Anterior cingulate cortex (tissue), 58 donors: ENCODE measurements at regions not wholly inside any gene's neighbourhood (a gene's known extent, or its start where the extent isn't known, plus 50 kb on each side); places are given as distances from the start of the nearest gene placed in this dataset.
"Not testable (repeated sequence)": the region's sequence is repeated elsewhere in the genome, so short reads cannot be mapped to it uniquely, and the experiment has no call there.

Experiments used
- DNase-seq, 58 donors: peaks; one replicate each; lab custom pipeline; 2025; lab: John Stamatoyannopoulos, UW

DNA sequence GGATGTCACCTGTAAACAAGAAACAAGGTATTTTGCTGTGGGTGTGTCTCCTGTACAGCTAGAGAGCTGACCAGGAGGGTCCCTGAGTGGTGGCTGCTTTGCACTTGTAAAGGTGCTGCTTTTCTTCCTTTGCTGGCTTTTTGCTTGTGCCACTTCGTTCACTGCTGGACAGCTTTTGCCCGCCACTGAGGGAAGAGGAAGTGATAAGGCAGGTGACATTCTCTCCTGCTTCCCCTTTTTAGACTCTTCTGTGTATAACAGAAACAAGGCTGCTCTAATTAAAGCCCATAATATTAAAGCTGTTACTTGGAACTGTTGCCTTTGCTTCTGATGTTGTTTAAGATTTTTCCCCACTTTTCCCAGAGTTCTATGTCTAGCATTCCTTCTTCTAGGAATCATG is 218.6 kb upstream of the TSPY4 start:
- DNase-seq = no peak

GRCh38 chrY:9124623-9125022 is 212.6 kb upstream of the TSPY4 start:
- DNase-seq = no peak

DNA sequence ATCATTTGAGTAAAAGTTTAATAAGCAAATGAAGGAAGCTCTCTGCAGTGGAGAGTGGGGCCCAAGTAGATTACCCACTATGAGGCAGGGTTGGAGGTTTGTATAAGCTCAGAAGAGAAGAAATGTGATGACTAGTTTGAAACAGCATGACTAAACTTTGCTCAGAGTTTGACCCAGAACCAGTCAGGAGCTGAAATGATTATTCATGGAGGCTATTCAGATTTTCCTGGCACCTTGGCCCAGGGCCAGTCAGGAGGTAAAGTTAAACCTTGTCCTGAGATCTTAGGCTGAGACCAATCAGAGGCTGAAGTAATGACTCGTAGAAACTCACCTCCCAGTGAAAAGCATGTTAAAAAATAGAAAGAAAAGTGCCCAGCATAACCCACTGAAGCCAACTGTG is 210.7 kb upstream of the TSPY4 start:
- no peak for DNase-seq

DNA sequence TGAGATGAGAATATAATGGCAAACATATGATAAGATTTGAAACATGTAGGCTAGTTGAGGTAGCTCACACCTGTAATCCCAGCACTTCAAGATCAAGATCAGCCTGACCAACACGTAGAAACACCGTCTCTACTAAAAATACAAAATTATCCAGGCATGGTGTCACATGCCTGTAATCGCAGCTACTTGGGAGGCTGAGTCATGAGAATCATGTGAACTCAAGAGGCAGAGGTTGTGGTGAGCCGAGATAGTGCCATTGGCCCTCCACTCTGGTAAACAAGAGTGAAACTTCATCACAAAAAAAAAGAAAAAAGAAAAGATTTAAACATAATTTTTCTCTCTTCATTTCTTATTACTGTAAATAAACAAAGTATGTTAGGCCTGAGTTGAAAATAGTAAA is 193.9 kb upstream of the TSPY4 start:
- not testable (repeated sequence) for DNase-seq

DNA sequence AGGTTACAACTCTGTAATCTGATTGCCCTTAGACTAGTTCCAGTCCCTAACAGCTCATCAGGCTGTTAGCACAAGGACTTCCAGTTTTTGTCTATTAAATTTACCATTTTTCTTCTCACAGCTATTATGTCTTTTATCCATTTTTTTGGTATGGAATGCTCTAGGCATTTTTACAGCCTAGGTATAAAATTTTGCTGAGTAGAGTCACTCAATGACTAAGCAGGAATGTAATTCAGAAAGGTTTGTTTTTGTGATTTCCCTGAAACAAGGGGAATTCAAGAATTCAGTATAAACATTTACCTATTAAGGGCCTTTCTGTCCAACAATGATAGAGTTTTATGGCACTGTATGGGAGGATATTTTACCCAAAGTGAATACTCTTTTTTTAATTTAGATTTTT is 182.7 kb upstream of the TSPY4 start:
- DNase-seq = not testable (repeated sequence)

DNA sequence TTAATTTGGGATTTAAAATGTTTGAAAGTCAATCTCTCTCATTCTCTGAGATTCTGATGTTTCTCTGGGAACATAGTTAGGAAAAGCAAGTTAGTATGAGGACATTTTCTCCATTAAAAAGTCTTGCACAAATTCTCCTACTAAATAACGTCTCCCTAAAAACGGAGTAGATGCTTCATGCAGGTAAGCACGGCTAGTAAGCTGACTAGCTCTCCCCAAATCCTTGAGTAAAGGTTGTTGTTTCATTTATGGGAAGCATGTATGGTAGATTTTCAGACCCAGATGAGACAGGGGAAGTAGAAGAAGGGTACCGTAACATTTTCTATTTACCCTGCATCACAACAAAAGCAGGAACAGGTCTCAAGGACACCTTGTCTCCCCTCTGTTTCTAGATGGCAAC is 181.5 kb upstream of the TSPY4 start:
- DNase-seq = no peak

DNA sequence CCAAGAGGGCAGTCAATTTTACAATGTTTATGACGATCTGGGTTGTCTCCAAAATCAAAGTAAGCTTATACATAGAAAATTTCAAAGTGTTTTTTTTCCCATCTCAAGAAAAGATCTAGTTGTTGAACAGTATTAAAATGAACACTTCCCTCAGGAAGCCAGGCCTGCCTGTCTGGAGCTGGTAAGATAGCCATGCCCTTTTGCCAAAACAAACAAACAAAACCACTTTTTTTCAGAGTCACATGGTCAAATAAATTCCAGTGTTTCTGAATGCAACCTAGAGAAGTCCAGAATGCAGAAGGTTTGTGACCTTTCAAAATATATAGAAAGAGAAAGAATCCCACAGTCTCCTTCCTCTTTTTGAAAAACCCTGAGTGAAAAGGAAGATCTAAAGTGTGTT is 178.6 kb upstream of the TSPY4 start:
- no peak for DNase-seq

GRCh38 chrY:9160331-9160730 is 176.9 kb upstream of the TSPY4 start:
- DNase-seq = not testable (repeated sequence)

GRCh38 chrY:9160976-9161375 is 176.3 kb upstream of the TSPY4 start:
- DNase-seq = not testable (repeated sequence)

DNA sequence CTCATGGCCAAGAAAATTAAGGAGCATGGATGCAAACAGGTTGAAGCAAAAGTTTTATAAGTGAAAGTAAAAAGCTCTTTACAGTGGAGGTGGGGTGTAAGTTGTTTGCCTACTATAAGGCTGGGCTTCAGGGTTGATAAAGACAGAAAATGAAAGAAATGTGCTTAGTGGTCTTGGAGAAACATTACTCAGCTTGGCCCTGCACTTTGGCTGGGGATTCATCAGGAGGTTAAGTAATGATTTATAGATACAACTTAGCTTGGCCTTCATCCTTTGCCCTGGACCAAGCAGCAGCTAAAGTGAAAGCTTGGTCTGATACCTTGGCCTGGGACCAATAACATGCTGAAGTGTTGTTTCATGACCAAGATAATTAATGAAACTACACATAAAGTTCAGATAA is 175.3 kb upstream of the TSPY4 start:
- DNase-seq = not testable (repeated sequence)

GRCh38 chrY:9162424-9162823 is 174.8 kb upstream of the TSPY4 start:
- DNase-seq = not testable (repeated sequence)

DNA sequence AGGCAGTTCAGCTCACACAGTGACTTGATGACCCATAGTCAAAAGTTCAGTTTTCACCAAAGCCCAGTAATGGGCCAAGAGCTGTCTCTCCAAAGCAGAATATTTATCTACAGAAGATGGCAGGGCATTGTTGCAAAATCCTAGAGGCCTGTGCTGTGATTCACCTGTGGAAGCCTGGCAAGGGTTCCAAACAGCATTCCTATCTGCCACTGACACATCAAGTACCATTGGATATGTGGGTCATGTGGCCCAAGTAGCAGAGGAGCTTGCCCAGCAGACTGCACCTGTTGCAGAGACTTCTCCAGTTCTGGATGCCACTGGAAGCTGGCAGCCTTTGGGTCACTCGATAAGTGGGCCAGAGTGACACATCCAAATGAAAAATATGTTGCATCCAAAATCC is 159.6 kb upstream of the TSPY4 start:
- not testable (repeated sequence) for DNase-seq

- DNase-seq = not testable (repeated sequence)
These were observed 152.4 kb upstream of the TSPY4 start for GRCh38 chrY:9184827-9185226.

DNA sequence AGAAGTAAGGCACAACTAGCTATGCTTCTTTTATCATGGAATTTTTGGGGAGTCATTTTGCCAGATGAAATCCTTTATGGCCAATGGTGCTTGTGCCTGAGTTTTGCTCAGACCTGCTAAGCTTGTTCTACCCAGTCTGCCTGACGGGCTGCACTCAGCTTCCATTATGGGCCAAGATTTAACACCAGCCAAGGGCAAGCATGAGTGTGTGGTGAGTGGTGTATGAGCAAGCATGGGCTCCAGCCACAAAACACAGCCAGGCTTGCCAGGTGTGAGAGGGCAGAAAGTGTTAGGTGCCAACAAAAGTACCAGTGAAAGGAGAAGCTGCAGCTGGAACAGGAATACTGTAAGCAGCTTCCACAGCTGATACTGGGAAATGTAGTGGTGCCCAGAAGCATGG is 130.2 kb upstream of the TSPY4 start:
- DNase-seq = not testable (repeated sequence)

GRCh38 chrY:9226409-9226808 is 110.9 kb upstream of the TSPY4 start:
- no peak for DNase-seq

DNA sequence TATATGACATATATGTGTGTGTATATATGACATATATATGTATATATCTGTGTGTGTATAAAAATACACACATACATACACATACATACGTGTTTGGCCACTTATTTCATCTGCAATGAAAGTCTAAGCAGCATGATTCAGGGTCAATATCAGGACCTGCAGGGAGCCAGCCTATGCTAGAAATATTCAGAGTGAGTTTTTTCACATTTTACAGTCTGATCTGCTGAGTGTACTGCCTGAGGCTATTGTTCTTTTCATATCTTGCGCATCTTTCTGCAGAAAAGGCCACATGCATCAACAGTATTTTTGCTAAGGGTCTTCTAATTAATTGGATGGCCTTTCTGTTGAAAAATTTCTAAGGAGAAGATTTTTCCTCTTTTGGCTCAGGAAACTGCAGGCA is 80.0 kb upstream of the TSPY4 start:
- no peak for DNase-seq

GRCh38 chrY:9257725-9258124 is 79.5 kb upstream of the TSPY4 start:
- DNase-seq = no peak

- DNase-seq = peak in 30 of 58 donors; percentile 0 to 79 (median 26)
These were observed 77.9 kb upstream of the TSPY4 start for GRCh38 chrY:9259368-9259767.

DNA sequence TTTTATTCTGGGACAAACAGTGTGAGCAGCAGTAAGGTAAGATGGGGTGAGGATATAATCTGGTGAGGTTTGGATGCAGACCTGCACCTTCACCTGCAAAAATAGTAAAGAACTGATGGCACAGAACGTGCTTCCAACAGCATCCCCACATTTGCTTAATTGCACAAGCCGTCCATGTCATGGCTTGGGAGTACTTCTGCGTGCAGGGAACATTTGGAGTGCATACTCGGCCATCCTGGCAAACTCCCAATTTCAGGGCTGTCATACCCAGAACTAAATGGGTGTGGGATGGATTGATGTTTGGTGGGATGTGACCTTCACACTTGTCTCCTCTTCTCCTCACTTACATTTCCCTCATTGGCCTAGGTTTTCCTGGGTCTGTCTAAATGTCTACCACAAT is 76.8 kb upstream of the TSPY4 start:
- DNase-seq = no peak

- DNase-seq = no peak
These were observed 71.7 kb upstream of the TSPY4 start for GRCh38 chrY:9265551-9265950.

GRCh38 chrY:9270351-9270750 is 66.9 kb upstream of the TSPY4 start:
- DNase-seq = not testable (repeated sequence)

- not testable (repeated sequence) for DNase-seq
These were observed 64.4 kb upstream of the TSPY4 start for GRCh38 chrY:9272847-9273246.

GRCh38 chrY:9278842-9279241 is 58.4 kb upstream of the TSPY4 start:
- DNase-seq = not testable (repeated sequence)
